ENCODE measurements at regions not wholly inside any gene's neighbourhood (a gene's known extent, or its start where the extent isn't known, plus 50 kb on each side); places are given as distances from the start of the nearest gene placed in this dataset.
"Not testable (repeated sequence)": the region's sequence is repeated elsewhere in the genome, so short reads cannot be mapped to it uniquely, and the experiment has no call there.

DNA sequence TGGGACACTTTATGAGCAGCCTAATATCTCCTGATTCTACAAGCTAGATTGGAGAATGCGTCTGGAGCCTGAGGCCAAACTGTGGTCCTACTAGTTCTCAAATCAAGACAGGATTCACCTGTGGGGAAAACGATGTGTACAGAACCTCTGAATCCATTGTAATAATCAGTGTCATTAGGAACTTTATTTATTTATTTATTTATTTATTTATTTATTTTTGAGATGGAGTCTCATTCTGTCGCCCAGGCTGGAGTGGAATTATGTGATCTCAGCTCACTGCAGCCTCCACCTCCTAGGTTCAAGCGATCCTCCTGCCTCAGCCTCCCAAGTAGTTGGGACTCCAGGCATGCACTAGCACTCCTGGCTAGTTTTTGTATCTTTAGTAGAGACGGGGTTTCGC, 52.6 kb upstream of the KIF26B start:
- not testable (repeated sequence) for DNase-seq

DNA sequence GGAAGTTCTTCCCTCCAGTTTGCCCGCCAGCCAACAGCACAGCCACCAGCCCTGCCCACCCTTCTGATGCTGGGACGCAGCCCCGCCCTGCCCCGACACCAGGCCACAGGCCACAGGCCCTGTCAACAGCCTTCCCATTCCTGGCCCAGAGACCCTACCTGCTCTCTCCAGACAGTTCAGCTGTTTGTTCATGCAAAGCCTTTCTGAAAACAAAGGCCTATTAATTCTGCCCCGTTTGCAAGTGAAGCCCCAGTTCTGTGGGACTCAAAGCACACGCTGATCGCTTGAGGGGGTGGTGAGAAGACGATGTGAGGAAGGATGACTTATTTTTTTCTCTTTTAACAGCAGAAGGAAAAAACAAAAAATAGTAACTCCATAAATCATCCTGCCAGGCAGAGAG, 55.4 kb upstream of the KIF26B start:
- no peak for DNase-seq

DNA sequence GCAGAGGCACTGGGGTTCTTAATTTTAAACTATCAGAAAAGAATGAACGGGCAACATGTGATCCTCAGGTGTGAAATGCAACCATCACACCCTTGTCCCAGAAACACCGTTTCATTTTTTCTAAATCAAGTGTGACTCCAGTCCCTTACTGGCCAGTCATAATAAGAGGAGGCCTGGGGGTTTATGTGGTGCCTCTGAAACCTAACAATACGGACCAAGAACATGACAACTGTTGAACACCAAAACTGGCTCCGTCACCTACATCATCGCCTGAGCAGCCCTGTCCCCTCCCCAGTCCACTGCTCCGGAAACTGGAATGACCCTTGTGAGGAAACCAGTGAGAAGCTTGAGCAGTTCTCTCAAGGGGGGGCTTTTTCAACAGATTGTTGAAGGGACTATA, 55.9 kb upstream of the KIF26B start:
- no peak for DNase-seq

DNA sequence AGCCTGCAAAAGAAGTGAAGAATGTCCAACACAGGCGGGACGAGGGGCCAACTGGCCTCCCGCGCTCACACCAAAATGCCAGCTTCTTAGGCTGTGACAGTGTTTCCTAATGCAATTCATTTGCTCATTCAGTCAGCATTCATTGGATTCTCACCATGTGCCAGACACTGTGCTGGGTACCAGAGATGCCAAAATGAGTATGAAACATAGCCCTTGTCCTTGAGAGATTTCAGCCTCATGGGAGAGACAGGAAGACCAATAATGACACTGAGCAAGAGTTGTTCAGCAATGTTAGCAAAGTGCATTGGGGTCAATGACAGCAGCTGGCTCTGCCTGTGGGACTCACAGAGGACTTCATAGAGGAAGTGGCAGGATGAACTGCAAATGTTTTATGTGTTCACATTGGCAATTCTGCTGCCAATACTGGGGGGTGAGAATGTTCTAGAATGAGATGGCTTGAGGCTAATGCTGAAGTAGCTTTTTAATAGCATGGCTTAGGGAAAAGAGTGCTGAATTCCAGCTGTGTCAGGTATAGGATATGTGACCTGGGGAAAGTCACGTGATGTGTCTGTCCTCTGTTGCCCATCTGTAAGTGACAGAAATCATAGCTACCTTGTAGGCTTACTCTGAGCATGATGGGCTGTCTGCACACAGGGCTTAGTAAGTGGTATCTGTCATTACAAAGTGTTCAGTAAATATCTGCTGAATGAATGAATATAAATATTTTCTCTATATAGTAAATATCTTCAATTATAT, 58.3 kb upstream of the KIF26B start:
- DNase-seq: no peak

DNA sequence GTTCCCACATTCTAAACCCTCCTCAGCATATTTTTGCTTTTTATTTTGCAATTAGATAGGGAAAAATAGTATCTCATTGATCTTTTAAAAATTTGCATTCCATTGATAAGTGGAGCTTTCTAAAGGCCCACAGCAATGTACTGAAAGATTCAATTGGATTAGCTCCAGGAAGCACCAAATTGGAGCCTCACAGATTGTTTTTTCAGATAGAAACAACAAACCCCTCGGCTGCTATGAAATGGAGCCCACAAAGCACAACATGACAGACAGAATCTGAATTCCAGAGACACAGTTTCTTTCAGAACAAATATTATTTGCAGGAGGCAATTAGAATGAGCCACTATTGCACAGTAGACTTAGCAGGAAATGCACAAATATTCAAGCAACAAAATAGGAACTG, 58.9 kb upstream of the KIF26B start:
- no peak for DNase-seq

DNA sequence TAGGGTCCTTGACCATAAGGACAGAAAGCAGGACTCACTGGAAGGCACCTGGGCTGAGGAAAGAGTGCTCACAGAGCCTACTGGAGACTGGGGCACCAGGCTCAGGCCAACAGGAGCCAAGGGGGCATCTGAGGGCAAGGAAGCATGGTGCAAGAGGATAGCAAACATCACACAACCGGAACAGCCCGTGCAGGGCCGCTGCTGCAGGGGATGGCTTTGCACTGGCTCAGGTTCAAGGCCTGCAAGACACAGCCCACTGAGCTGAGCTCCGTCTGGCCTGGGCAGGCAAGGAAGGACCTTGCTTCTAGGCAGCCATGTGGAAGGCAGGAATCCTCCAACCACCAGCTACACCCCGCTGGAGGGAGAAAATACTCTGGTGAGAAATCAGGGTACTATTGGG, 59.8 kb upstream of the KIF26B start:
- no peak for DNase-seq

DNA sequence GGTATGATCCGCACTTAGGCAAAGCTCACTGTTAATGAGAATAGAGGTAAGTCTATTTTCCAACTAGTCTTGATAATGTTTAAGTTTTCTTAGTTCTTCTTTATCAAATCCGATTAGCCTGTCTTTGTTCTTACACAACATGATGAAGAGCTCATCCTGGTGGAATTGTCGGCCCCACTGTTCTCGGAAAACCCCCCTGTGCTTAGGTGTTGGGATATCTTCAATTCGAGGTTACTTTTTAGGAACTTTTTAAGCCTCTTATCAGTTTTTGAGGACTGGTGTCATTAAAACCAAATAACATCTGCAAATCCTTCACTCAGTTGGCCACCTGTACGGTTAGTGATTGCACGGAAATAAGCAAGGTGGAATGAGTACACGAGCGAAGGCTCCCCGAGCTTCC, 60.7 kb upstream of the KIF26B start:
- no peak for DNase-seq

DNA sequence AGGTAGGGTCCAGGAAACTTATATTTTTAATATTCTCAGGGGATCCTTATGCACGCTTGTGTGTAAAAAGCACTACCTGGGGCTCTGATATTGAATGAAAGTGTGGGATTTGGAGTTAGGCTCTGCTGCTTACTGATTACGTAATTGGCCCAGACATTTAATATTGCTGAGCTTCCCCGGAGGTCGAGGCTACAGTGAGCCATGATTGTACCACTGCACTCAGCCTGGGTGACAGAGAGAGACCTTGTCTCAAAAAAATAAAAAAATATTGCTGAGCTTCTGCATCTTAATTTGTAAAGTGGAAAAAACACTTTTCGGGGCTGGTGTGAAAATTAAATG, 62.2 kb upstream of the KIF26B start:
- DNase-seq: no peak

DNA sequence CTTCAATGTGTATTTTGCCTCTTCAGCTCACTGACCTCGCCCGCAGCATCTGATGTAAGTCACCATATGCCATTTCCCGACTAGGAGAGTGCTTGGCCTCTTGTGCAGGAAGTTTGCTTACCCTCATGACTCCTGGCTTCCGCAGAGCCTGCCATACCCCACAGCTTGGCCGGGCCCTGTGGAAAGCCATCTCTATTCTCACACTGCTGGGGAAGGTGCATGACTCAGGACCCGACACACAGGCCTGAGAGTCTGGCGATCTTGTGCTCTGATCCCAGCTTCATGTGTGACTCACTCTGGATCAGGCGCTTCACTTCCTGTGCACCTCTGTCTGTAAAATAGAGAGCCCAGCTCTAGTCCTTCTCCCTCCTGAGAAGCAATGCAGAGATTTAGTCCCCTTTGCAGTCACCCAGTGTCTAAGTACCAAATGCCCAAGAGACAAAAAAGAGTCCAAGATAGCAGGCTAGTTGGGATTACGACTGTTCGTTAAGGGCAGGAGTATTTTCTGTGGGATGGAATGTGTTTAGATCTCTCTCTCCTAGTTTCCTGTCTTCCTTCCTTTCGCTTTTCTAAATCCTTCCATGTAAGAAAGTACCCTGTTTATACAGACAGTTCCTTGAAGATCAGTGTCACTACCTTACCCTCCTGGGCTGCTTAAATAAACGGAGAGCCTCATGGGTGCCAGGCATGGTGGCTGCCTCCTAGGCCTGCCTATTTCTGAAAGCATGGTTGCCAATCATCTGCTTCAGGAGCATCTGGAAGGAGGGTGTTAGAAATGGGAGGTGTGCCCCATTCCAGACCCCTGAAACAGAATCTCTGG, 62.8 kb upstream of the KIF26B start:
- DNase-seq: peak; percentile 19

DNA sequence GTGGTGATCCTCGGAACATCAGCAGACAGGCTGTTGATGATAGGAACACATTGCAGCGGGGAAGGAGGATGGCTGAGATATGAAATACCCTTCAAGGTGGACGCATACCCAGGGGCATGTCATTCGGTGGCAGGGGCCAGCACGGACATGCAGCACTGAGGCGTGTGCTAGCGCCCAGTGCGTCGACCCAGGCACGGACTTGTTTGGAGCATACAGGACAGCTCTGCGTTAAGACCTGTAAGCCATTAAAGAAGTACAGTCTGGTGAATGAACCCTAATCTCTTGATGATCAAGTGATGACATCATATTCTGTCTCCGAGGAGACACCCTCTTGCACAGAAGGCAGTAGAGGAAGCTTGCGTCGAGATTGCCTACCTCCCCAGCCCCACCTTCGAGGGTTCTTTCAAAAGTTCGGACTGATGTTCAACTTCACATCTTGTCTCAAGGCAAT, 63.6 kb upstream of the KIF26B start:
- peak; percentile 35 for DNase-seq

DNA sequence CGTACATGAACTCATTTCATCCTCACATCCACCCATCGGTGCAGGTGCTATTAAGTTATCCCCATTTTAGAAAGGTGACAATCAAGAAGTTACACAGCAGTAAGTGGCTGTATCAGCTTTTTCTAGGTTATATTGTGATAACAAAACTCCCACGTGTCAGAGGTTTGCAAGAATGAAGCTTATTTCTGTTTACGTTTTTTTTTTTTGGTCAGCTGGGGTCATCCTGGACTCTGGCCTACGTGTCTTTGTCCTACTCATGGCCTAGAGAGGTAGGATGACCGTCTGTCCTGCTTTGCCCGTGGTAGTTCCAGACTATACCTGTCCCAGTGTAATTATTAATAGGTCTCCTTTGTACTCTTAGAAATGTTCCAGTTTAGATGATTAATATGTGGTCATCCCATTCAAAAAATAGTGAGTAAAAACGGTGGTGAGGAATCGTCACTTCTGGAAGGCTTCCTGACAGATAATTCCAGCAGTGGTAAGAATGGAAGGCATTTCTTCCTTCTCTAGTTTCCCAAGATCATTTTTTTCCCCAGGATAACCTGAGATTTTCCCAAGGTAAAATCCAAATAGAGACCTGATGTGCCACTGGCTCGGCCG, 64.2 kb upstream of the KIF26B start:
- DNase-seq: no peak

DNA sequence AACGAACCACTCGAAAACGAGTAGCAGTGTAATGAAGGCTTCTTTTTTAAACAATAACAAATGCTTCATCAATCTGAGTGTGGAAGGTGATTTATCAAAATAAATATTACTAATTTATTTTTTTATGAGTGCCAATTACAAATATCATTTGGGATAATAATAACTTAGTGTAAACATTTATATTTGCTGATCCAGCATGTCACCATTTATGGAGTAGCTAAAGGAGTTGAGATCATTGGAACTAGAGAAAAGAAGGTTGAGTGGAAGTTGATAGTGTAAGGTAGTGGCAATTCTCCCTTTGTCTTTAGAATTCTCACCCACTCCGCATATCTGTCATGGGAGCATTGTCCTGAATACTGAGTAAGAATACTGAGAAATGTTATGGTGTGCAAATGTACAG, 67.1 kb upstream of the KIF26B start:
- no peak for DNase-seq

DNA sequence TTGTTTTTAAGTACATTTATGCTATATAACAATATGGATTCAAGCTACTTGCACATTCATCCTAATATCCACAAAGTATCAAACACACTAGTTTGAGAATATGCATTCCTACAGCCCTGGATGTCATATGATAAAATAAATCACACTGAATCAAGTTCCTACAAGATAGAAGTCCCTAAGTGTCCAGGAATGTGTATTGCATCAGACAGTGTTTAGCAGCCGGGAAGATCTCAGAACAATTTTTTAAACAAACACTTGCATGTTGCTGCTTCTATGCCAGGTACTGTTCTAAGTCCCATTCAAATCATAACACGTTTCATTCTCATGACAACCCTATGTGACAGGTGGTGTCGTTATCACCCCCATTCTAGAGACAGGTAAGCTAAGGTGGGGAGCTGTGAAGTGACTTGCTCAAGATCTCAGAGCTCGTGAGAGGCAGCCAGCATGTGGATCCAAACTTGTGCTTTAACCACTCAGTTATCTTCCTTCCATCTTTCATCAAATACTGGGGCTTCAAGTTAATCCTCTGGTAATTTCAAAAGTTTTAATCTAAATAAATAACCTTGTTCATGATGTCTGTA, 68.3 kb upstream of the KIF26B start:
- DNase-seq: no peak

DNA sequence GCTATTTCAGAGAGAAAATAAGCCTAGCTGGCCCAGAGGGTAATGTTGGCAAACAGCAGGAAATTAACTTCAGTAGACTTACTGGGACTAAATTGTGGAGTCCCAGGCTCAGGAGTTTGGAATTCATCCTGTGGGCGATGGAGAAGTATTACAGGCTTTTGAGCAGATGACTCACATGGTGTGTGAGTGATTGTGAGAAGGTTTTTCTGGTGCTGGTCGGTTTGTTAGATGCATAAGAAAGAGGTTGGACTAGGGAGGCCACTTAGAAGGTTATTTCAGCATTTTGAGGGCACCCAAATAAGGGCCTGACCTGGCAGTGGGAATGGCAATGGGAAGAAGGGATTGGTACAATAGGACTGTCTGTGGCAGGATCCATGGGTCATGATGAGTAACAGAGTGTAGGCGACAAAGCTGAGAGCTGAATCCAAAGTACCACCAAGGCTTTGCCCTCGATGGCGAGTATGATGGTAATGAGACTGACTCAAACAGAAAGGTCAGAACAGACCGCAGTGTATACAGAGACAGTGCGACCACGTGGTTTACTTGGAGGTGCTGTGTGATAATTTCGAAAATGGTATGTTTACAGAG, 69.2 kb upstream of the KIF26B start:
- no peak for DNase-seq

DNA sequence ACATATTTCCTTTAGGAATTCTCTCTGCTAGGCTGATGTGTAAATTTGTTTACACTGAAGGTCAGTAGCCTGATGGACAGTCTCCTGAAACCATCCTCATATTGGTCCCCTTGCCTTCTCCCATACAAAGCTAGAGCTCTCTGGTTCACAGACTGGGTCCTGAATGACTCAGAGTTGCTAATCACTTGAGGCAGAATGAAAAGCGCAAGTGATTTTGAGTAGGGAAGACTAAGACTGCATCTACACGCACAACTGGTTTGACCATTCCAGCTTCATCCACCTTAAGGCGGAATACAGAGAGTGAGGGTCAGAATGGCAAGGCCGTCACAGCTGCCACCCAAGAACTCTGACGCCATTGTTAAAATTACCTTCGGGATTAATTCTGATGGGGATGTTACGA, 70.2 kb upstream of the KIF26B start:
- DNase-seq: no peak

DNA sequence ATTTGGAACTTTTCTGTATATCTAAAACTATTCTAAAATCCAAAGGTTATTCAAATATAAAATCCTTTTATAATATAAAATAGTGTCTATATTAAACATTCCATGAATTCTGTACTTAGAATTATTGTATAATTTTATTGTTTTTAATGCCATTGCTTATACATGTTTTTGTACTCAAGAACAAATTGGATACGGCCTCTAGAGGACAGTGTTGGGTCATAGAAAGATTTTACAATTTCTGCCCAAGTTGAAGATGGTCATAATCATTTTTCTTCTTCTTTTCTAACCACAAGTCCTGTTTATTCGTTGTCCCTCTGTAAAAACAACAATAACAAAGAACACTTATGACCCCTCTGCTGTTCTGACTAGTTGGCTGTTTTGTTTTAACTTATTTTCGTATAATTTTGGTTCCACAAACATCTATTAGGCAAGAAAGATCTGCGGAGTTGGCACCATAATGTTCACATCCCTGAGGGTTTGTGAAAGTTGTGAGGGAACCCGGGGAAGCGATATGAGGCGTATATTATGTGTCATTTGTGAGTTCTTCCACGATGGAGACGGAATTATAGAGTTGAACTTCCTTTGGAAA, 75.7 kb upstream of the KIF26B start:
- DNase-seq: peak; percentile 38

DNA sequence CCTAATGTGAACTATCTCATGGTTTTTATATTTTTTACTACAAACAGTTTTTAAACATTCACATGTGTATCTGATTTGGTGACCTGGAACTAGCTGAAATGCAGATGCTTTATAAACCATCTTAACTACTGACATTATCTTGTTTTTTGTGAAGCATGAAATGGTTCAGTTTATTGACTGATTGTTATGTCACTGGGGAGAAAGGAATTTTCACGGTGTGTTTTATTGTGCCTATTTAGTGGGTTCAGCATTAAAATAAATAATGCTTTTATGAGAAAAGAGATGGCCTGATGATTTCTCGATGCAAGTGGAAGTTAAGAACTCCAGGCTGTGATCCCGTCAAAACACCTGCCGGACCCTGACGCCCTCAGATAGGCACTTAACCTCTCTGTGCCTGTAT, 79.9 kb upstream of the KIF26B start:
- no peak for DNase-seq

DNA sequence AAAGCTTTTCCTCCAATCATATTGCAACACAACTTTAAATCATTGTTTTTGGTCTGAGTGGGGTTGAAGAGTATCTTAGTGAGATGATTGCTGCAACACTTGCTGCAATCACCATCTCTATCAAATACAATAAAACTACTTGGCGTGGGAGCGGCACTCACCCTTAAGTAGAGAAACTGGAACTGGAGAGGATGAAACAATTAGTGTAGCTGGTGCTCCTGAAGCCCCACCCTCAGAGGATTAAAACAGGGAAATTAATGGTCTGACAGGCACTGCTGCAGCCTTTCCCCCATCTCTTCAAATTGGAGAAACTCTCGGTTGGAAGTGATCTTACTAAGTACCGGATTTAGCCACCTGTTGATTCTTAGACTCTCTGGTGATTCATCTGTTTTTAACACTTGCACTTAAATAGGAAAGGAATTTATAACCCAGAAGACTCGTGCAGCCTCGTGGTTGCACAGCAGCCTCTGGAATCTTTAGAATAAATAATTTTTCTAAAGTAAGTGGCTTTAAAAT, 80.5 kb upstream of the KIF26B start:
- DNase-seq: peak; percentile 40

DNA sequence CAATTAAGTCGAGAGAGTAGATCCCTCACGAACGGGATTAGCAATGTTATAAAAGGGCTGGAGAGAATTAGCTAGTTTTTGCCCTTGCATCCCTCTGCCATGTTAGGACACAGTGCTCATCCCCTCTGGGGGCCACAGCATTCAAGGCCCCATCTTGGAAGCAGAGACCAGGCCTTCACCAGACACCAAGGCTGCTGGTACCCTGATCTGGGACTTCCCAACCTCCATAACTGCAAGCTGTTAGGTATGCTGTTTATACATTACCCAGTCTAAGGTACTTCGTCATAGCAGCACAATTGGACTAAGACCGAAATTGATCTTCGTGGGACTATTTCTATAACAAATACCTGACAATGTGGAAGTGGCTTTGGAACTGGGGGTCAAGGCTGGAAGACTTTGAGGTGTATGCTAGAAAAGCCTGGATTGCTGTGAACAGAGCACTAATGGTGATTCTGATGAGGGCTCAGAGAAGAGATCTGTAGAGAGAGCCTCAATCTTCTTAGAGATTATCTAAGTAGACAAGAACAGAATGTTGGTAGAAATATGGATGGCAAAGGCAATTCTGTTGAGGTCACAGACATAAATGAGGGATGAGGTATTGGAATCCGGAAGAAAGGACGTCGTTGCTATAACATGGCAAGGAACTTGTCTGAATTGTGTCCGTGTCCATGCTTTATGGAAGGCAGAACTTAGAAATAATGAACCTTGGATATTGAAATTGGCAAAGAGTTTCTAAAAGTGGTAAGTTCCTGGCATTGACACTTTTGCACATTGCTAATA, 83.8 kb upstream of the KIF26B start:
- DNase-seq: no peak

DNA sequence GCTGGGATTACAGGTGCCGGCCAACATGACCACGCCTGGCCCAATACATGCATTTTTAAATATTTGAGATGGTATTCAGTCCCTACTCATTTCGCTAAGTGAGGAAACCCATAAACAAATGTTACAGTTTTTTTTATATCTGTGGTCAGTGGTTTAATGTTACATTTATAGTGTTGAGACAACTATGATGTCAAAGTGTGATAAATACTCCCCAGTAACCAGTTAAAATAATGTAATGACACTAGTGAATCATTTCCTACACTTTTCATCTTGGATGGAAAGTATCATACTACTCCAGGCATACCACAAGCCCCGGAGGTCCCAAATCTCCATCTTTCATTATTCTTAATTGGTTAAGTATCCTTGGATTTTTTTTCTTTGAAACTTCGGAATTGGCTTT, 87.5 kb upstream of the KIF26B start:
- no peak for DNase-seq

DNA sequence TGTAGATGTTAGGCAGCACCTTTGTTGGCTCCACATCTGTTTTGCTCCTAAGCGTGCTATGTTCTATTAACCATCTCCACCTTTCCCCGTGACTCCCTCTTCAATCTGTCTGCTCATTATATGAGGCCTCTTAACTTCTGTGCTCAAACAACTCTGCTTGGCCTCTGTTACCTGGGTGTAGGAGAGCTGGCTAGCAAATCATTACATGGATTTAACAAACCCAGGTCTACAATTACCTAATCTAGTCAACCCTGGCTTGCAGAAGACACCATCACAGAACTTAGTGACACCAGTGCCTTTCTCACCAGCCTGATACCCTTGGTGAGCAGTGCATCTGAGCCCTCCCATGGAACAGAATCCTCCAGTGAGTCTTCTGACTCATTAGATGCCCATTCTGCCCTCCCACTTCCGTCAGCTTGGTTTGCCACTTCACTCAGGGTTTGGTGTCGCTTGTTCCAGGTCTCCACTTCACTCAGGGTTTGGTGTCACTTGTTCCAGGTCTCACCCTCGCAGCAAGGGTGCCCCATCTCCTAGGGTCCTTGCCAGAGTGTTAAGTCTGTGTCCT, 92.0 kb upstream of the KIF26B start:
- no peak for DNase-seq
